Stimulated activated CD8-positive, alpha-beta memory T cell treated with anti-CD3 and anti-CD28 coated beads, Interleukin-2, amount 100 ng/mL, for 48 hours (primary cell): ENCODE measurements at regions not wholly inside any gene's neighbourhood (a gene's known extent, or its start where the extent isn't known, plus 50 kb on each side); places are given as distances from the start of the nearest gene placed in this dataset.
"Not testable (repeated sequence)": the region's sequence is repeated elsewhere in the genome, so short reads cannot be mapped to it uniquely, and the experiment has no call there.

Experiments
- DNase-seq, 2 donors: peaks; one replicate each; pipeline ENCODE4 v3.0.0-alpha.2; 2020; ENCODE audit warnings: low read depth in 2 of 2

GRCh38 chr1:5638582-5638981, 353.6 kb downstream of the NPHP4 start:
- no peak for DNase-seq

GRCh38 chr1:5637171-5637570, 355.1 kb downstream of the NPHP4 start:
- DNase-seq, result peak in 1 of 2 donors; percentile 12

- DNase-seq, result no peak
Observed at GRCh38 chr1:5634893-5635292, 357.3 kb downstream of the NPHP4 start.

GRCh38 chr1:5632814-5633213, 359.4 kb downstream of the NPHP4 start:
- no peak for DNase-seq

GRCh38 chr1:5632224-5632623, 360.0 kb downstream of the NPHP4 start:
- DNase-seq, result peak; percentile 2 to 4

- no peak for DNase-seq
Observed at GRCh38 chr1:5628416-5628815, 363.8 kb downstream of the NPHP4 start.

- DNase-seq, result no peak
Observed at GRCh38 chr1:5623399-5623798, 368.8 kb downstream of the NPHP4 start.

GRCh38 chr1:5622412-5622811, 369.8 kb downstream of the NPHP4 start:
- no peak for DNase-seq

GRCh38 chr1:5621692-5622091, 370.5 kb downstream of the NPHP4 start:
- DNase-seq, result no peak

- no peak for DNase-seq
Observed at GRCh38 chr1:5620997-5621396, 371.2 kb downstream of the NPHP4 start.

GRCh38 chr1:5620418-5620817, 371.8 kb downstream of the NPHP4 start:
- no peak for DNase-seq

GRCh38 chr1:5619469-5619868, 372.8 kb downstream of the NPHP4 start:
- no peak for DNase-seq

- DNase-seq, result no peak
Observed at GRCh38 chr1:5617546-5617945, 374.7 kb downstream of the NPHP4 start.

- no peak for DNase-seq
Observed at GRCh38 chr1:5617179-5617520, 375.1 kb downstream of the NPHP4 start.

- no peak for DNase-seq
Observed at GRCh38 chr1:5616366-5617178, 375.7 kb downstream of the NPHP4 start.

GRCh38 chr1:5615076-5615475, 377.1 kb downstream of the NPHP4 start:
- DNase-seq, result no peak

- no peak for DNase-seq
Observed at GRCh38 chr1:5613900-5614299, 378.3 kb downstream of the NPHP4 start.

- DNase-seq, result no peak
Observed at GRCh38 chr1:5611851-5612250, 380.4 kb downstream of the NPHP4 start.

GRCh38 chr1:5611431-5611830, 380.8 kb downstream of the NPHP4 start:
- no peak for DNase-seq

GRCh38 chr1:5610432-5610831, 381.8 kb downstream of the NPHP4 start:
- no peak for DNase-seq

GRCh38 chr1:5603353-5604104, 388.7 kb downstream of the NPHP4 start:
- no peak for DNase-seq

GRCh38 chr1:5602718-5603117, 389.5 kb downstream of the NPHP4 start:
- not testable (repeated sequence) for DNase-seq

GRCh38 chr1:5601516-5601915, 390.7 kb downstream of the NPHP4 start:
- no peak for DNase-seq
